ENCODE measurements at regions not wholly inside any gene's neighbourhood (a gene's known extent, or its start where the extent isn't known, plus 50 kb on each side); places are given as distances from the start of the nearest gene placed in this dataset.

DNA sequence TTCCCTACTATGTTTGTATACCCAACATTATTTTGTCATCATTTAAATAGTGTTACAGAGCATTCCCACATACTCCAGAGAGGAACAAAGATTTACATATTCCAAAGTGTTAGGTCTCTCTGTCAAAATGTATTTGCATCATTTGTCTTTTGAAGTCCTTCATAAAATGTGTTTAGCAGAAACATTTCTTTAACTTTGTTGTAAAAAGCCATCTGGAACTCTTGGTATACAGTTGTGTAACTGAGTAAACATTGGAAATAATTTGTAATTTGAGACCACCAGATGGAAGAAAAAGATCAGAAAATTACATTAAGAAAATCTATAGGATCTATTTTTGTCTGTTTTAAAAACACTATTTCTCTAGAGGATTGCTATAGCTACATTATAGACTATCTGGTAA is 56.6 kb upstream of the ALB start (continued):
- TF ChIP-seq ZNF747 (CRISPR knock-in tag; IDR thresholded peaks at IDR 0.05; ENCODE audit: borderline replicate concordance) (no peak), ZNF333 (CRISPR knock-in tag; IDR thresholded peaks at IDR 0.05; ENCODE audit: borderline replicate concordance) (no peak), FOSL2 (CRISPR knock-in tag; IDR thresholded peaks at IDR 0.05) (no peak), NCOR1 (IDR thresholded peaks at IDR 0.05; ENCODE audit: borderline replicate concordance, low read length) (peak; percentile 39; the same call in 1 of the 2 replicates), XRCC5 (optimal IDR thresholded peaks at IDR 0.05; ENCODE audit: low read length) (no peak), HMG20A (CRISPR knock-in tag; IDR thresholded peaks at IDR 0.05; ENCODE audit: borderline replicate concordance) (peak; percentile 35; the same call in 1 of the 2 replicates), JUN (CRISPR knock-in tag; IDR thresholded peaks at IDR 0.05) (no peak), ZNF205 (CRISPR knock-in tag; IDR thresholded peaks at IDR 0.05) (no peak), EP300 (IDR thresholded peaks at IDR 0.05; ENCODE audit: low read depth in 2 of 2, low read length in 2 of 2) (peak in 1 of 2 experiments; percentile 74; a peak in 2 of 4 replicates), EP300 (CRISPR knock-in tag; IDR thresholded peaks at IDR 0.05; ENCODE audit: borderline replicate concordance) (no peak), LCORL (IDR thresholded peaks at IDR 0.05) (no peak), LCORL (CRISPR knock-in tag; IDR thresholded peaks at IDR 0.05) (no peak), IRX3 (CRISPR knock-in tag; IDR thresholded peaks at IDR 0.05; ENCODE audit: borderline replicate concordance, low read depth) (no peak), ZNF18 (CRISPR knock-in tag; IDR thresholded peaks at IDR 0.05; ENCODE audit: insufficient replicate concordance) (no peak), FOXK1 (CRISPR knock-in tag; IDR thresholded peaks at IDR 0.05; ENCODE audit: borderline replicate concordance, low read depth) (no peak), CBX1 (IDR thresholded peaks at IDR 0.05; ENCODE audit: low read depth) (no peak), SNAPC2 (CRISPR knock-in tag; IDR thresholded peaks at IDR 0.05) (no peak), CBX5 (CRISPR knock-in tag; IDR thresholded peaks at IDR 0.05; ENCODE audit: borderline replicate concordance) (no peak), ZNF350 (CRISPR knock-in tag; IDR thresholded peaks at IDR 0.05; ENCODE audit: borderline replicate concordance, low read depth) (no peak), FOXK2 (IDR thresholded peaks at IDR 0.05) (no peak), ZFX (CRISPR knock-in tag; IDR thresholded peaks at IDR 0.05; ENCODE audit: low read depth) (no peak), KDM6A (CRISPR knock-in tag; IDR thresholded peaks at IDR 0.05; ENCODE audit: low read depth) (no peak), ZNF263 (CRISPR knock-in tag; IDR thresholded peaks at IDR 0.05) (no peak), DMAP1 (CRISPR knock-in tag; IDR thresholded peaks at IDR 0.05) (no peak)
- TF ChIP-seq, protein P1, sequence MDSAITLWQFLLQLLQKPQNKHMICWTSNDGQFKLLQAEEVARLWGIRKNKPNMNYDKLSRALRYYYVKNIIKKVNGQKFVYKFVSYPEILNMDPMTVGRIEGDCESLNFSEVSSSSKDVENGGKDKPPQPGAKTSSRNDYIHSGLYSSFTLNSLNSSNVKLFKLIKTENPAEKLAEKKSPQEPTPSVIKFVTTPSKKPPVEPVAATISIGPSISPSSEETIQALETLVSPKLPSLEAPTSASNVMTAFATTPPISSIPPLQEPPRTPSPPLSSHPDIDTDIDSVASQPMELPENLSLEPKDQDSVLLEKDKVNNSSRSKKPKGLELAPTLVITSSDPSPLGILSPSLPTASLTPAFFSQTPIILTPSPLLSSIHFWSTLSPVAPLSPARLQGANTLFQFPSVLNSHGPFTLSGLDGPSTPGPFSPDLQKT (CRISPR knock-in tag; IDR thresholded peaks at IDR 0.05; ENCODE audit: borderline replicate concordance), result no peak
- TF ChIP-seq, protein P2, sequence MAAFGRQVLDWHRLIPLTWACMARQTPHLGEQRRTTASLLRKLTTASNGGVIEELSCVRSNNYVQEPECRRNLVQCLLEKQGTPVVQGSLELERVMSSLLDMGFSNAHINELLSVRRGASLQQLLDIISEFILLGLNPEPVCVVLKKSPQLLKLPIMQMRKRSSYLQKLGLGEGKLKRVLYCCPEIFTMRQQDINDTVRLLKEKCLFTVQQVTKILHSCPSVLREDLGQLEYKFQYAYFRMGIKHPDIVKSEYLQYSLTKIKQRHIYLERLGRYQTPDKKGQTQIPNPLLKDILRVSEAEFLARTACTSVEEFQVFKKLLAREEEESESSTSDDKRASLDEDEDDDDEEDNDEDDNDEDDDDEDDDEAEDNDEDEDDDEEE (CRISPR knock-in tag; IDR thresholded peaks at IDR 0.05), result no peak
- TF ChIP-seq, protein P3, sequence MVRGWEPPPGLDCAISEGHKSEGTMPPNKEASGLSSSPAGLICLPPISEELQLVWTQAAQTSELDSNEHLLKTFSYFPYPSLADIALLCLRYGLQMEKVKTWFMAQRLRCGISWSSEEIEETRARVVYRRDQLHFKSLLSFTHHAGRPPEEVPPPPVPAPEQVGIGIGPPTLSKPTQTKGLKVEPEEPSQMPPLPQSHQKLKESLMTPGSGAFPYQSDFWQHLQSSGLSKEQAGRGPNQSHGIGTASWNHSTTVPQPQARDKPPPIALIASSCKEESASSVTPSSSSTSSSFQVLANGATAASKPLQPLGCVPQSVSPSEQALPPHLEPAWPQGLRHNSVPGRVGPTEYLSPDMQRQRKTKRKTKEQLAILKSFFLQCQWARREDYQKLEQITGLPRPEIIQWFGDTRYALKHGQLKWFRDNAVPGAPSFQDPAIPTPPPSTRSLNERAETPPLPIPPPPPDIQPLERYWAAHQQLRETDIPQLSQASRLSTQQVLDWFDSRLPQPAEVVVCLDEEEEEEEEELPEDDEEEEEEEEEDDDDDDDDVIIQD (CRISPR knock-in tag; IDR thresholded peaks at IDR 0.05; ENCODE audit: low read depth), result 0 out of 2 replicates have a peak, but pooled peaks have one; percentile 18
- TF ChIP-seq, protein P4, sequence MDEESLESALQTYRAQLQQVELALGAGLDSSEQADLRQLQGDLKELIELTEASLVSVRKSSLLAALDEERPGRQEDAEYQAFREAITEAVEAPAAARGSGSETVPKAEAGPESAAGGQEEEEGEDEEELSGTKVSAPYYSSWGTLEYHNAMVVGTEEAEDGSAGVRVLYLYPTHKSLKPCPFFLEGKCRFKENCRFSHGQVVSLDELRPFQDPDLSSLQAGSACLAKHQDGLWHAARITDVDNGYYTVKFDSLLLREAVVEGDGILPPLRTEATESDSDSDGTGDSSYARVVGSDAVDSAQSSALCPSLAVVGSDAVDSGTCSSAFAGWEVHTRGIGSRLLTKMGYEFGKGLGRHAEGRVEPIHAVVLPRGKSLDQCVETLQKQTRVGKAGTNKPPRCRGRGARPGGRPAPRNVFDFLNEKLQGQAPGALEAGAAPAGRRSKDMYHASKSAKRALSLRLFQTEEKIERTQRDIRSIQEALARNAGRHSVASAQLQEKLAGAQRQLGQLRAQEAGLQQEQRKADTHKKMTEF (CRISPR knock-in tag; IDR thresholded peaks at IDR 0.05), result peak; percentile 42; the same call in 1 of the 2 replicates
